ENCODE measurements at regions not wholly inside any gene's neighbourhood (a gene's known extent, or its start where the extent isn't known, plus 50 kb on each side); places are given as distances from the start of the nearest gene placed in this dataset.

GRCh38 chr1:22201023-22201422 is 58.1 kb upstream of the WNT4 start:
- TF ChIP-seq, protein P1, sequence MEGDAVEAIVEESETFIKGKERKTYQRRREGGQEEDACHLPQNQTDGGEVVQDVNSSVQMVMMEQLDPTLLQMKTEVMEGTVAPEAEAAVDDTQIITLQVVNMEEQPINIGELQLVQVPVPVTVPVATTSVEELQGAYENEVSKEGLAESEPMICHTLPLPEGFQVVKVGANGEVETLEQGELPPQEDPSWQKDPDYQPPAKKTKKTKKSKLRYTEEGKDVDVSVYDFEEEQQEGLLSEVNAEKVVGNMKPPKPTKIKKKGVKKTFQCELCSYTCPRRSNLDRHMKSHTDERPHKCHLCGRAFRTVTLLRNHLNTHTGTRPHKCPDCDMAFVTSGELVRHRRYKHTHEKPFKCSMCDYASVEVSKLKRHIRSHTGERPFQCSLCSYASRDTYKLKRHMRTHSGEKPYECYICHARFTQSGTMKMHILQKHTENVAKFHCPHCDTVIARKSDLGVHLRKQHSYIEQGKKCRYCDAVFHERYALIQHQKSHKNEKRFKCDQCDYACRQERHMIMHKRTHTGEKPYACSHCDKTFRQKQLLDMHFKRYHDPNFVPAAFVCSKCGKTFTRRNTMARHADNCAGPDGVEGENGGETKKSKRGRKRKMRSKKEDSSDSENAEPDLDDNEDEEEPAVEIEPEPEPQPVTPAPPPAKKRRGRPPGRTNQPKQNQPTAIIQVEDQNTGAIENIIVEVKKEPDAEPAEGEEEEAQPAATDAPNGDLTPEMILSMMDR (IDR thresholded peaks at IDR 0.05), result no peak
- no peak for TF ChIP-seq EZH2 (IDR thresholded peaks at IDR 0.05; ENCODE audit: borderline replicate concordance, insufficient read depth, low read depth, low read length, poor library complexity, severe bottlenecking)
